ENCODE measurements at regions not wholly inside any gene's neighbourhood (a gene's known extent, or its start where the extent isn't known, plus 50 kb on each side); places are given as distances from the start of the nearest gene placed in this dataset.
"Not testable (repeated sequence)": the region's sequence is repeated elsewhere in the genome, so short reads cannot be mapped to it uniquely, and the experiment has no call there.

- TF ChIP-seq, protein P1, sequence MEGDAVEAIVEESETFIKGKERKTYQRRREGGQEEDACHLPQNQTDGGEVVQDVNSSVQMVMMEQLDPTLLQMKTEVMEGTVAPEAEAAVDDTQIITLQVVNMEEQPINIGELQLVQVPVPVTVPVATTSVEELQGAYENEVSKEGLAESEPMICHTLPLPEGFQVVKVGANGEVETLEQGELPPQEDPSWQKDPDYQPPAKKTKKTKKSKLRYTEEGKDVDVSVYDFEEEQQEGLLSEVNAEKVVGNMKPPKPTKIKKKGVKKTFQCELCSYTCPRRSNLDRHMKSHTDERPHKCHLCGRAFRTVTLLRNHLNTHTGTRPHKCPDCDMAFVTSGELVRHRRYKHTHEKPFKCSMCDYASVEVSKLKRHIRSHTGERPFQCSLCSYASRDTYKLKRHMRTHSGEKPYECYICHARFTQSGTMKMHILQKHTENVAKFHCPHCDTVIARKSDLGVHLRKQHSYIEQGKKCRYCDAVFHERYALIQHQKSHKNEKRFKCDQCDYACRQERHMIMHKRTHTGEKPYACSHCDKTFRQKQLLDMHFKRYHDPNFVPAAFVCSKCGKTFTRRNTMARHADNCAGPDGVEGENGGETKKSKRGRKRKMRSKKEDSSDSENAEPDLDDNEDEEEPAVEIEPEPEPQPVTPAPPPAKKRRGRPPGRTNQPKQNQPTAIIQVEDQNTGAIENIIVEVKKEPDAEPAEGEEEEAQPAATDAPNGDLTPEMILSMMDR (IDR thresholded peaks at IDR 0.05 in 8 of 11, conservative IDR thresholded peaks at IDR 0.05 in 3 of 11), result not testable (repeated sequence)
- TF ChIP-seq POLR2A, POLR2AphosphoS5 (IDR thresholded peaks at IDR 0.05): not testable (repeated sequence)
Measured at GRCh38 chr7:76859933-76860332, 172.2 kb downstream of the SPDYE17 start.
